ENCODE measurements at regions not wholly inside any gene's neighbourhood (a gene's known extent, or its start where the extent isn't known, plus 50 kb on each side); places are given as distances from the start of the nearest gene placed in this dataset.

- TF ChIP-seq POLR2AphosphoS5 (IDR thresholded peaks at IDR 0.05; ENCODE audit: borderline replicate concordance, low read depth, low read length) (no peak), EZH2 (IDR thresholded peaks at IDR 0.05) (no peak), FOXP2 (optimal IDR thresholded peaks at IDR 0.05; ENCODE audit: control extremely low read depth, extremely low read length, insufficient read depth) (no peak)
Observed at GRCh38 chr6:142665393-142665792, 279.6 kb downstream of the HIVEP2 start.

Data from SK-N-MC (cell line).